Ovary (tissue), 7 donors: ENCODE measurements at regions not wholly inside any gene's neighbourhood (a gene's known extent, or its start where the extent isn't known, plus 50 kb on each side); places are given as distances from the start of the nearest gene placed in this dataset.

ENCODE experiments used
- DNase-seq, 5 donors: peaks; one replicate each; pipeline ENCODE4 v3.0.0-alpha.2; 2019 to 2020
- H3K27ac ChIP-seq, 2 donors: fragments of 200-600 bp; one replicate each; pipeline versions ENCODE4 v1.5.1 to v1.8.0; 2019 to 2022
- H3K27me3 ChIP-seq: fragments of 200-600 bp; one replicate; pipeline ENCODE4 v1.8.0; 2022
- H3K36me3 ChIP-seq: fragments of 200-600 bp; sonication (generic); one replicate; pipeline ENCODE4 v1.5.1; 2019
- H3K4me1 ChIP-seq: one replicate; pipeline ENCODE4 v1.8.1; 2013; ENCODE audit warnings: mild to moderate bottlenecking, moderate library complexity; ENCODE audit not compliant: insufficient read depth
- H3K4me3 ChIP-seq: fragments of 200-600 bp; sonication (generic); one replicate; pipeline ENCODE4 v1.5.1; 2017
- H3K9me3 ChIP-seq, 2 donors: fragments of 200-600 bp in 1 of 2; sonication (generic) in 1 of 2; one replicate each; pipeline versions ENCODE4 v1.5.1 to v1.8.1; 2013 to 2019; ENCODE audit warnings: mild to moderate bottlenecking in 1 of 2, moderate library complexity in 1 of 2
- EP300 ChIP-seq: sonication (generic); formaldehyde crosslinking; IDR thresholded peaks from one replicate; pipeline ENCODE4 v1.6.1; 2017; ENCODE audit warnings: antibody characterized with exemption
- POLR2A ChIP-seq: fragments of 450-650 bp; IDR thresholded peaks from one replicate; pipeline ENCODE4 v1.6.1; 2017; ENCODE audit warnings: antibody characterized with exemption, mild to moderate bottlenecking, moderate library complexity
- WGBS, 3 donors: extraction: QIAGEN DNeasy Blood & Tissue Kit in 1 of 3; methylation state at CpG; one replicate each; pipeline versions ENCODE4 v1.1.5 to v1.1.7; 2013 to 2017; 5-methylcytosine and 5-hydroxymethylcytosine counted together
- intact Hi-C, 4 donors: fragments of 100-400 bp; cut with DNase I; formaldehyde crosslinking; loops; one replicate each; pipeline versions ENCODE4 v1.11.0 to v1.15.1; 2022 to 2023
- TF ChIP-seq, protein P1 (sequence below), 3 donors: fragments of 450-650 bp in 2 of 3; fragments of 200-600 bp in 1 of 3; IDR thresholded peaks; one replicate each; pipeline versions ENCODE4 v1.5.1 to v1.8.0; 2016 to 2022; ENCODE audit warnings: antibody characterized with exemption in 3 of 3, mild to moderate bottlenecking in 1 of 3
- donor health status: DM: no; HTN: no; CAD: no; lungs with moderate emphysema.
- donor health status: DM: no; HTN: no; CAD: no.
- donor health status: Bipolar disorder and iron deficiency.
- donor health status: DM: no; HTN: no; CAD: no.
- donor health status: DM: yes; HTN: yes; CAD: no.

DNA sequence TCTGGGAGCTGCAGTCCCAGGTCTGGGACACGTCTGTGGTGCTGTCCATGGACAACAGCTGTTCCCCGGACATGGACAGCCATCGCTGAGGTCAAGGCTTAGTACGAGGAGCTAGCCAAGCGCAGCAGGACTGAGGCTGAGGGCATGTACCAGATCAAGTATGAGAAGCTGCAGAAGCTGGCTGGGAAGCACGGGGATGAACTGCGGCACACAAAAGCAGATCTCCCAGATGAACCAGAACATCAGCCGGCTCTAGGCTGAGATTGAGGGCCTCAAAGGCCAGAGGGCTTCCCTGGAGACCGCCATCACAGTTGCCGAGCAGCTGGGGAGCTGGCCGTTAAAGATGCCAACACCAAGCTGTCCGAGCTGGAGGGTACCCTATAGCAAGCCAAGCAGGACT, 375.3 kb downstream of the SEC23A start:
- Histone ChIP-seq H3K9me3 (no peaks in the 10 kb centered on the region), H3K4me3 (no peak overlapping the region), H3K4me1 (no peaks in the 10 kb centered on the region), H3K27me3 (no peaks in the 10 kb centered on the region), H3K27ac (no peak overlapping the region), H3K36me3 (no peaks in the 10 kb centered on the region)
- intact Hi-C loops: loop anchor here in 1 of 4 donors (10.0 kb wide), 1 partner anchor 137 kb away; no protein-coding TSS in a partner anchor
- WGBS, 3 donors: 79 to 86% (median 82%) methylated on average over 8 to 12 of the region's 12 CpGs
- TF ChIP-seq POLR2A: no peak
- DNase-seq: no peak

DNA sequence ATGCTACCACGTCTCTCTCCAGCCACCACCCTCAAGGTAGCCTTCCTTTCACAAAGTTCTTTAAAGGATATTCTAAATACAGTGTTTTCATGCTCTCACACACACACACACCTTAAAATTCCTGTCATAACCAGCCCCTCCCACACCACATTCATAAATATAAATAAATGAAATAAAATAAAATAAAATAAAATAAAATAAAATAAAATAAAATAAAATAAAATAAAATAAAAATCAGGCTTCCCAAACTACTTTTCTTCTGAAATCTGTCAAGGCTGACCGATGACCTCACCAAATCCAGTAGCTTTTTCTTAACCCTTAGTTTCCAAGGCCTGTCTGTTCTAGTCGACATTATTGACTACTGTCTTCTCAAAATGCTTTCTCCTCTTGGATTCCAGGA, 378.4 kb downstream of the SEC23A start:
- TF ChIP-seq POLR2A (no peak), EP300 (no peak)
- TF ChIP-seq, protein P1, sequence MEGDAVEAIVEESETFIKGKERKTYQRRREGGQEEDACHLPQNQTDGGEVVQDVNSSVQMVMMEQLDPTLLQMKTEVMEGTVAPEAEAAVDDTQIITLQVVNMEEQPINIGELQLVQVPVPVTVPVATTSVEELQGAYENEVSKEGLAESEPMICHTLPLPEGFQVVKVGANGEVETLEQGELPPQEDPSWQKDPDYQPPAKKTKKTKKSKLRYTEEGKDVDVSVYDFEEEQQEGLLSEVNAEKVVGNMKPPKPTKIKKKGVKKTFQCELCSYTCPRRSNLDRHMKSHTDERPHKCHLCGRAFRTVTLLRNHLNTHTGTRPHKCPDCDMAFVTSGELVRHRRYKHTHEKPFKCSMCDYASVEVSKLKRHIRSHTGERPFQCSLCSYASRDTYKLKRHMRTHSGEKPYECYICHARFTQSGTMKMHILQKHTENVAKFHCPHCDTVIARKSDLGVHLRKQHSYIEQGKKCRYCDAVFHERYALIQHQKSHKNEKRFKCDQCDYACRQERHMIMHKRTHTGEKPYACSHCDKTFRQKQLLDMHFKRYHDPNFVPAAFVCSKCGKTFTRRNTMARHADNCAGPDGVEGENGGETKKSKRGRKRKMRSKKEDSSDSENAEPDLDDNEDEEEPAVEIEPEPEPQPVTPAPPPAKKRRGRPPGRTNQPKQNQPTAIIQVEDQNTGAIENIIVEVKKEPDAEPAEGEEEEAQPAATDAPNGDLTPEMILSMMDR (IDR thresholded peaks at IDR 0.05): no peak
- WGBS, 3 donors: 83 to 88% (median 87%) methylated on average over 3 of the region's 3 CpGs
- intact Hi-C loops: loop anchor here in 1 of 4 donors (10.0 kb wide), 1 partner anchor 140 kb away; no protein-coding TSS in a partner anchor

DNA sequence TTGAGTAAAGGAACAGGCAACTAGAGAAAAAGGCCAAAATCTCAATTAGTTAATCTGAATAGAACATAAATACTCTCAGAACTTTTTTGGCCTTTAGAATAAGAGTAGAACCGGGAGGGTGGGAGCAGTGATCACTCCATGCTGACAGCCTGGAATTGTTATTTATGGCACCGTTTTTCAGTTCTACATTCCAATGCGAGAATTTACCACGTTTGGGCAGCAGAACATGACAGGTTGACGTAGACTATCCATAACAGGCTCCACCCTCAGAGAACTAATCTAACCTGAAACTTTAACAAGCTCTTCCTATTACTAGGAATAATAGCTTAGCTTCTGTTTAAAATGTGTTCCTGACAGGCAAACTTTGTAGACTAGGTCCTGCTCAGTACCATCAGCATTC, 379.1 kb downstream of the SEC23A start:
- H3K27ac ChIP-seq: no peak overlapping the region
- H3K9me3 ChIP-seq: no peaks in the 10 kb centered on the region
- H3K36me3 ChIP-seq: no peaks in the 10 kb centered on the region
- intact Hi-C loops: loop anchor here in 1 of 4 donors (10.0 kb wide), 1 partner anchor 141 kb away; no protein-coding TSS in a partner anchor
- H3K4me1 ChIP-seq: no peaks in the 10 kb centered on the region
- TF ChIP-seq, protein P1 (IDR thresholded peaks at IDR 0.05): no peak
- TF ChIP-seq EP300 (no peak), POLR2A (no peak)
- no peak overlapping the region for H3K4me3 ChIP-seq
- H3K27me3 ChIP-seq: no peaks in the 10 kb centered on the region
- no peak for DNase-seq
- WGBS, 3 donors: 17 to 33% (median 24%) methylated on average over 5 of the region's 5 CpGs

More for the DNA sequence above, 378.4 kb downstream of the SEC23A start:
- no peaks in the 10 kb centered on the region for H3K36me3 ChIP-seq
- no peak overlapping the region for H3K27ac ChIP-seq
- no peaks in the 10 kb centered on the region for H3K9me3 ChIP-seq
- H3K4me3 ChIP-seq: no peak overlapping the region
- no peak for DNase-seq
- H3K4me1 ChIP-seq: no peaks in the 10 kb centered on the region
- no peaks in the 10 kb centered on the region for H3K27me3 ChIP-seq

DNA sequence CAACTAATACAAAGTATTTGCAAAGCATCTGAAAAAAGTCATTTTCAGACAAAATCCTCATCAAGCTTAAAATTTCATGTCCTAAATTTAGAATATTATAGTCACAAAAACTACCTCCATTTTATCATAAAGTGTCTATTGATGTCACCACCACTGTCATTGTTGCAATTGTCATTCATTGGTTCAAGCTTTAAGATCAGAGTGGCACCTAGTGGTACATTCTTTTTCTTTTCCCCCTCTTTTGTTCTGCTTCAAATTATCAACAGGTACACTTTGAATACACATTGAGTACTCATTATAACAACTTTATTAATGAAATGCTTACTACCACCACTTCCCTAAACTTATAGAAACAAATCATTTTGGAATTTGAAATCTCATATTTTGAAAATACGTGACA, 379.8 kb downstream of the SEC23A start:
- Histone ChIP-seq H3K27me3 (no peaks in the 10 kb centered on the region), H3K9me3 (no peaks in the 10 kb centered on the region), H3K36me3 (no peaks in the 10 kb centered on the region), H3K27ac (no peak overlapping the region), H3K4me3 (no peak overlapping the region), H3K4me1 (no peaks in the 10 kb centered on the region)
- intact Hi-C loops: loop anchor here in 1 of 4 donors (10.0 kb wide), 1 partner anchor 142 kb away; no protein-coding TSS in a partner anchor
- 57 to 84% (median 82%) methylated on average over 1 of the region's 1 CpG for WGBS, 3 donors
- no peak for TF ChIP-seq EP300
- TF ChIP-seq, protein P1 (IDR thresholded peaks at IDR 0.05): no peak
- TF ChIP-seq POLR2A: no peak
- DNase-seq: no peak

DNA sequence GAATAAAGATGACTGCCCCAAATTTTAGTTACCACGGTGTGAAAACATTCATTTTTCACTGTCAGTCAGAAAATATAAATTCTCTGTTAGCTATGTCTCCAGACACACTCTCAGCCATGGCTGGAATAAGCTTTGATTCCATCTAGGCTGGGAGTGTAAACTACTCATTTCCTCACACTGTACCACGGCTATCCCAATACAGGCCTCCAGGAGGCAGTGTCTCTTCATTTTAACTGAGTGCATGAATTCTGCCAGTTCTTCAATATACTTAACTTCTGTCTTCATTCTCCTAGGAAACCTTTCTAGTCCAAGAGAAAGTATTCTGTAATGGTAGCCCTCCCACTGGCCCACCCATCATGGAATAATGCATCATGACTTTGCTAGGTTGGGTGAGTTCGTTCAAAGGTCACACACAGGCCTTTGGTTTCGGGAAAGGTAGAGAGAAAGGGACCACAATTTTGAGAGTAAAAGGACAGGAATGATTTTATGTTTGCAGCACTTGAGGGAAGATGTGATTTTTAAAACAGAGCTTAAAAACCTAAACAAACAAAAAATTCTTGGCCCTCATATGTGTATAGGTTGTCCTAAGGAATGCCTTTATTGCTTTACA, 381.1 kb downstream of the SEC23A start:
- 50 to 61% (median 52%) methylated on average over 4 of the region's 4 CpGs for WGBS, 3 donors
- H3K27me3 ChIP-seq: no peaks in the 10 kb centered on the region
- no peaks in the 10 kb centered on the region for H3K4me1 ChIP-seq
- no peak overlapping the region for H3K4me3 ChIP-seq
- TF ChIP-seq EP300: no peak
- TF ChIP-seq, protein P1 (IDR thresholded peaks at IDR 0.05): no peak
- no peak for TF ChIP-seq POLR2A
- intact Hi-C loops: loop anchor here in 1 of 4 donors (10.0 kb wide), 1 partner anchor 143 kb away; no protein-coding TSS in a partner anchor
- H3K9me3 ChIP-seq: no peaks in the 10 kb centered on the region
- H3K27ac ChIP-seq: no peak overlapping the region
- no peaks in the 10 kb centered on the region for H3K36me3 ChIP-seq
- DNase-seq: peak in 2 of 5 donors; percentile 27
